Endodermal cell (in vitro differentiated cells): ENCODE measurements at regions not wholly inside any gene's neighbourhood (a gene's known extent, or its start where the extent isn't known, plus 50 kb on each side); places are given as distances from the start of the nearest gene placed in this dataset.
A peak's percentile ranks its signal among the peaks of the same experiment; 100 is the strongest.

Experiments
- DNase-seq: peaks from one replicate; pipeline ENCODE4 v3.0.0-alpha.2; 2017
- H3K27ac ChIP-seq: 2 replicates; pipeline ENCODE4 v1.5.1; 2013; ENCODE audit warnings: mild to moderate bottlenecking, low read depth, low read length, moderate library complexity
- H3K27me3 ChIP-seq: 2 replicates; pipeline ENCODE4 v1.6.1; 2013; ENCODE audit warnings: mild to moderate bottlenecking, low read length, moderate library complexity; ENCODE audit not compliant: insufficient read depth, control insufficient read depth, poor library complexity, severe bottlenecking
- H3K36me3 ChIP-seq: 2 replicates; pipeline ENCODE4 v1.7.0; 2013; ENCODE audit warnings: mild to moderate bottlenecking, low read length, moderate library complexity; ENCODE audit not compliant: control insufficient read depth, insufficient read depth
- H3K4me1 ChIP-seq: one replicate; pipeline ENCODE4 v1.7.0; 2013; ENCODE audit warnings: low read length; ENCODE audit not compliant: control insufficient read depth, insufficient read depth
- H3K4me3 ChIP-seq: 2 replicates; pipeline ENCODE4 v1.5.1; 2013; ENCODE audit warnings: mild to moderate bottlenecking, low read length, moderate library complexity
- H3K9ac ChIP-seq: 2 replicates; pipeline ENCODE4 v1.6.1; 2013; ENCODE audit warnings: mild to moderate bottlenecking, low read length, moderate library complexity; ENCODE audit not compliant: poor library complexity, severe bottlenecking; ENCODE audit errors: extremely low read depth
- H3K9me3 ChIP-seq: 2 replicates; pipeline ENCODE4 v1.6.1; 2013; ENCODE audit warnings: mild to moderate bottlenecking, low read length, moderate library complexity; ENCODE audit not compliant: control insufficient read depth
- H3K27ac Mint-ChIP-seq: 2 replicates; pipeline ENCODE4 v1.8.0; 2020; ENCODE audit warnings: mixed read lengths
- H3K27me3 Mint-ChIP-seq: 2 replicates; pipeline ENCODE4 v1.8.0; 2021; ENCODE audit warnings: mild to moderate bottlenecking, mixed read lengths; ENCODE audit not compliant: insufficient read depth
- H3K36me3 Mint-ChIP-seq: 2 replicates; pipeline ENCODE4 v1.8.0; 2020; ENCODE audit warnings: low read depth, mixed read lengths
- H3K4me1 Mint-ChIP-seq: 2 replicates; pipeline ENCODE4 v1.8.0; 2020; ENCODE audit warnings: mixed read lengths
- H3K4me3 Mint-ChIP-seq: 2 replicates; pipeline ENCODE4 v1.8.0; 2020; ENCODE audit warnings: mild to moderate bottlenecking, moderate library complexity, mixed read lengths
- H3K9me3 Mint-ChIP-seq: 2 replicates; pipeline ENCODE4 v1.8.0; 2020; ENCODE audit warnings: mild to moderate bottlenecking, mixed read lengths
- WGBS, 2 experiments: methylation state at CpG; one replicate each; pipeline versions ENCODE4 v1.1.5 to v1.1.7; 2013; ENCODE audit warnings: missing lambda C conversion rate in 2 of 2, mixed read lengths in 1 of 2; ENCODE audit not compliant: insufficient coverage in 1 of 2, insufficient read length in 1 of 2; 5-methylcytosine and 5-hydroxymethylcytosine counted together
- TF ChIP-seq, protein P1 (sequence below): fragments of 200-600 bp; sonication (generic); conservative IDR thresholded peaks from 2 replicates; pipeline ENCODE4 v1.5.0; 2021; ENCODE audit warnings: antibody characterized with exemption, mild to moderate bottlenecking

DNA sequence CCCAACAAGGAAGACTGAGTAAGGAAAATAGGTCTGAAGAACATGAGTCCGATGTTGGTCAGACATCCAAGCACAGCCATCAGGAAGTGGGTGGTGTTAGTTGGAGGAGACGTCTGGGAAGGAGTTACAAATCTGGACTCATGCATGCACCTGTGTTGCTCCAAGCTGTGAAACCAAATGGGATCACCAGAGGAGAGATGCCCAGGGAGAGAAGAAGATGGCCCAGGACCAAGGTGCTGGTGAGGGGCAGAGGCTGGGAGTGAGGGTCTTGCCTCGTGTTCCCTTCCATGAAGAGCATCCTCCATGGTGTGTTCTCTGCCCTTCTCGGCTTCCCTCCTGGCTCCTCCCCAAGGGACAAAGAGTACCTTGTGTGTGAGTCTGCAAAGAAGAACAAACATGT, 405.6 kb downstream of the NPHP4 start:
- Histone ChIP-seq H3K27ac (no peak overlapping the region), H3K36me3 (no peaks in the 10 kb centered on the region), H3K9me3 (peaks cover 12% of the 10 kb centered on the region), H3K4me1 (no peaks in the 10 kb centered on the region), H3K27me3 (no peaks in the 10 kb centered on the region), H3K9ac (no peak overlapping the region), H3K4me3 (no peak overlapping the region)
- Mint-ChIP-seq H3K9me3 (peaks cover 14% of the 10 kb centered on the region), H3K4me3 (no peak overlapping the region), H3K36me3 (no peaks in the 10 kb centered on the region), H3K27me3 (peaks cover 7% of the 10 kb centered on the region), H3K4me1 (no peaks in the 10 kb centered on the region), H3K27ac (no peak overlapping the region)
- DNase-seq, result no peak
- 93 to 94% methylated on average over 3 to 4 of the region's 4 CpGs for WGBS, 2 experiments
- TF ChIP-seq, protein P1, sequence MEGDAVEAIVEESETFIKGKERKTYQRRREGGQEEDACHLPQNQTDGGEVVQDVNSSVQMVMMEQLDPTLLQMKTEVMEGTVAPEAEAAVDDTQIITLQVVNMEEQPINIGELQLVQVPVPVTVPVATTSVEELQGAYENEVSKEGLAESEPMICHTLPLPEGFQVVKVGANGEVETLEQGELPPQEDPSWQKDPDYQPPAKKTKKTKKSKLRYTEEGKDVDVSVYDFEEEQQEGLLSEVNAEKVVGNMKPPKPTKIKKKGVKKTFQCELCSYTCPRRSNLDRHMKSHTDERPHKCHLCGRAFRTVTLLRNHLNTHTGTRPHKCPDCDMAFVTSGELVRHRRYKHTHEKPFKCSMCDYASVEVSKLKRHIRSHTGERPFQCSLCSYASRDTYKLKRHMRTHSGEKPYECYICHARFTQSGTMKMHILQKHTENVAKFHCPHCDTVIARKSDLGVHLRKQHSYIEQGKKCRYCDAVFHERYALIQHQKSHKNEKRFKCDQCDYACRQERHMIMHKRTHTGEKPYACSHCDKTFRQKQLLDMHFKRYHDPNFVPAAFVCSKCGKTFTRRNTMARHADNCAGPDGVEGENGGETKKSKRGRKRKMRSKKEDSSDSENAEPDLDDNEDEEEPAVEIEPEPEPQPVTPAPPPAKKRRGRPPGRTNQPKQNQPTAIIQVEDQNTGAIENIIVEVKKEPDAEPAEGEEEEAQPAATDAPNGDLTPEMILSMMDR, result no peak

DNA sequence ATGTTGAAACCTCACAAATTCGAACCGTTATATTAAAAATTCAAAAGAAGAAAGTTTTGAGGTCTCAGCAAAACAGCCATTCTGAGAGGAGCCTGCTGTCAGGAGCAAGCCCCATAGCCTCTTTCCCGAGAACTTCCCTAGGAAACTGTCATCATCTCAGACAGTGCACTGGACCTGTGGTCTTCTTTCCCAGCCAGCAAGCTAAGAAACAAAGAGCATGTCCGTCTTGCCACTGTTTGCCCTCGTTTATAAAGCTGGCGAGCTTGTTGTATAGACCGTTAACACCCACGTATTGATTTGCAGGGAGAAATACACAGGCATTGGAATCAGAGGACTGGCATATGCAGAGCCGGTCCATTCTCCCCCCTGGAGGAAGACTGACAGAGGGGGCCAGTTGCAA, 407.0 kb downstream of the NPHP4 start:
- Mint-ChIP-seq H3K27me3 (peaks cover 10% of the 10 kb centered on the region), H3K4me1 (no peaks in the 10 kb centered on the region), H3K36me3 (no peaks in the 10 kb centered on the region), H3K9me3 (peaks cover 3% of the 10 kb centered on the region), H3K4me3 (no peak overlapping the region), H3K27ac (no peak overlapping the region)
- TF ChIP-seq, protein P1, result no peak
- Histone ChIP-seq H3K27me3 (no peaks in the 10 kb centered on the region), H3K9me3 (peaks cover under 1% of the 10 kb centered on the region), H3K9ac (no peak overlapping the region), H3K36me3 (no peaks in the 10 kb centered on the region), H3K27ac (no peak overlapping the region), H3K4me1 (no peaks in the 10 kb centered on the region), H3K4me3 (no peak overlapping the region)
- DNase-seq, result no peak
- 81 to 82% methylated on average over 9 of the region's 9 CpGs for WGBS, 2 experiments

DNA sequence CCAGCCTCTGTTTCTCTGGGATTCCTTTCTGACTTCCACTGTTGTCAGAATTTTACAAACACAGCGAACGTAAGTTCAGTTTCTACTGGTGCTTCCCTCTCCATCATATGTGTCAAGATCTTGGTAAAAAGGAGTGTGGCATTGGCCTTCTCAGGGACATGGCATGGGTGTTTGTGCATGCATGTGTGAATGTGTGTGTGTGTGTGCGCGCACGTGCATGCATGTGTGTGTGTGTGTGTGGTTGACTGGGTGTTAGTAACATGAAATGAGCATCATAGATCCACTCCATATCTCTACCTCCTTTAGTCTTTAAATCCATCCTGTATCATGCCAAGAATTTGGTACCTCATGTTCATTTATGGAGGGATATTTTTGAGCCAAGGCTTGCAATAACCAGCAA, 411.3 kb downstream of the NPHP4 start:
- peaks cover 11% of the 10 kb centered on the region for H3K27me3 Mint-ChIP-seq
- no peaks in the 10 kb centered on the region for H3K36me3 Mint-ChIP-seq
- Histone ChIP-seq H3K4me1 (no peaks in the 10 kb centered on the region), H3K36me3 (no peaks in the 10 kb centered on the region), H3K27me3 (no peaks in the 10 kb centered on the region), H3K27ac (no peak overlapping the region), H3K9ac (no peak overlapping the region), H3K9me3 (no peaks in the 10 kb centered on the region), H3K4me3 (no peak overlapping the region)
- peaks cover 12% of the 10 kb centered on the region for H3K4me1 Mint-ChIP-seq
- WGBS, 2 experiments, result 54 to 100% methylated on average over 2 to 4 of the region's 5 CpGs
- H3K9me3 Mint-ChIP-seq, result no peaks in the 10 kb centered on the region
- DNase-seq, result peak; percentile 3
- TF ChIP-seq, protein P1, result no peak
- H3K4me3 Mint-ChIP-seq, result no peak overlapping the region
- no peak overlapping the region for H3K27ac Mint-ChIP-seq
